Fibroblast of the aortic adventitia (primary cell): ENCODE measurements at regions not wholly inside any gene's neighbourhood (a gene's known extent, or its start where the extent isn't known, plus 50 kb on each side); places are given as distances from the start of the nearest gene placed in this dataset.

Source experiments
- DNase-seq: peaks from one replicate; pipeline ENCODE4 v3.0.0-alpha.2; 2010; ENCODE audit warnings: low read depth
- H3K4me3 ChIP-seq: 2 replicates; pipeline ENCODE4 v1.5.1; 2011; ENCODE audit warnings: low read depth, mild to moderate bottlenecking, control low read depth, low read length, moderate library complexity
- TF ChIP-seq, protein P1 (sequence below): IDR thresholded peaks from 2 replicates; pipeline ENCODE4 v1.5.1; 2011; ENCODE audit warnings: mild to moderate bottlenecking, low read length, control low read depth, inconsistent platforms; ENCODE audit not compliant: insufficient read depth

DNA sequence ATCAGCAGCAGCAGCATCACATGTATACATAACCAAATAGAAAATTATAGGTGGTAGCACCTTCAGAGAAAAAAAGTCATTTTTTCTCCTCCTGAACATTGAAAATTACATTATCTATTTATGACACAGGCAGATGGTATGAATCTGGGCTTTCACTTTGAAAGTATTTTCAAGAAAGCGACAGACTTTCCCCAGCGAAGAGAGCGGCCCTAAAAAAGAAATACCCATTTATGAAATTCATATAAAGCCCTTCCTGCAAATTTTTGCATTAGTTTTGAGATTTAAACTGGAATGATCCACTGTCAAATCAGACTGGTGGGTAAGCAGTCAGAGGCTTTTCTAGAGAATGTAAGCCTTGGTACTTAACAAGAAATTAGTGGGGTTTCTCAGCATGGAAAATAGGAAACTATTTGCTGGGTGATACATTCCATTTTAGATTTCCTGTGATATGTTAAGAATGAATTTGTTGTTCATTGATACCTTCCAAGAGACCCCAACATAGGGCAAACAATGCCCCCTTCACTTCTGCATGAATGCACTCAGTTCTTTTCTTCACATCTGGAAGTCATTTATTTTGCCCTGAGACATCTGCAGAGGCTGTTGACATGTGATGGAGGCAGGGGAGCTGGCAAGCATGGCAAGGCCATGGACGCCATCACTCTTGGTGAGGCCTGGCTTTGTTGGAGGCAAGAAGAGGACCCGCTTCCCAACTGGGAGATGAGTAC, 147.0 kb downstream of the LINC00237 start:
- TF ChIP-seq, protein P1, sequence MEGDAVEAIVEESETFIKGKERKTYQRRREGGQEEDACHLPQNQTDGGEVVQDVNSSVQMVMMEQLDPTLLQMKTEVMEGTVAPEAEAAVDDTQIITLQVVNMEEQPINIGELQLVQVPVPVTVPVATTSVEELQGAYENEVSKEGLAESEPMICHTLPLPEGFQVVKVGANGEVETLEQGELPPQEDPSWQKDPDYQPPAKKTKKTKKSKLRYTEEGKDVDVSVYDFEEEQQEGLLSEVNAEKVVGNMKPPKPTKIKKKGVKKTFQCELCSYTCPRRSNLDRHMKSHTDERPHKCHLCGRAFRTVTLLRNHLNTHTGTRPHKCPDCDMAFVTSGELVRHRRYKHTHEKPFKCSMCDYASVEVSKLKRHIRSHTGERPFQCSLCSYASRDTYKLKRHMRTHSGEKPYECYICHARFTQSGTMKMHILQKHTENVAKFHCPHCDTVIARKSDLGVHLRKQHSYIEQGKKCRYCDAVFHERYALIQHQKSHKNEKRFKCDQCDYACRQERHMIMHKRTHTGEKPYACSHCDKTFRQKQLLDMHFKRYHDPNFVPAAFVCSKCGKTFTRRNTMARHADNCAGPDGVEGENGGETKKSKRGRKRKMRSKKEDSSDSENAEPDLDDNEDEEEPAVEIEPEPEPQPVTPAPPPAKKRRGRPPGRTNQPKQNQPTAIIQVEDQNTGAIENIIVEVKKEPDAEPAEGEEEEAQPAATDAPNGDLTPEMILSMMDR, result no peak
- no peak for DNase-seq
- no peak overlapping the region for H3K4me3 ChIP-seq

DNA sequence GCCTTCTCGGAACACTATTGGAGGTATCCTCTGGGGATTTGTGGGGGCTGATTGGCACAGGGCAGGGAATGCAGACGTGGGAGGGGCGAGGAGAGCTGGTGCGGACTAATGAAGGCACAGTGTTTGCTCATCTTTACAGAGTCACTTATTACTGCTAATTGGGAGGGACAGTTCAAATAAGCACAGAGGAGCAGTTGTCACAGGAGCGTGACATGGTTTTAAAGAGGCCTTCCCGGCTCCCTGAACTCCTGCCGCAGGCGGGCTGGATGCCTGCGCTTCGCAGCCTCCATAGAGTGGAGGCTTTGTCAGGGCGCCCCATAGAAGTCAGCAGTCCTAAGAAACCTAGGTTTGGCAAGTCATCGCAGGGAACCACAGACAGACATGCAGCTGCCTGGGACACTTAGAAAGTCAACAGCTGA, 149.6 kb downstream of the LINC00237 start:
- TF ChIP-seq, protein P1, result no peak
- no peak for DNase-seq
- H3K4me3 ChIP-seq, result no peak overlapping the region

DNA sequence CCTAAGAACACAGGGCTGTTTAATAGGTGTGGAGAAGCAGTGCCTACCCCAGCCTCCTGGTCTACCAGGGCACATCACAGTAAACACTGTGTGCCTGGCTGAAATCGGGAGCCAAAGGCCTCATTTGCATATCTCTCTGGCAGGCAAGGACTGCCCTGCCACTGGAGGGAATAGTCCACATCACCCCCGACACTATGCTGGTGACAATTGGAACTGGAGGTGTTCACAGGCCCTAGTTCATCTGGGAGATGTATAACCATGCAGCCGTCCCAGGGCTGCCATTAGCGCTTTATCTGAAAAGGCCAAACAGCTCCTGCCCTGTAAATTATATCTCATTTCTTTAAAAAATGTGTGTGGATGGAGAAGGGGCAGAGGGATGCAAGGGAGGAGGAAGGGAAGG, 150.3 kb downstream of the LINC00237 start:
- DNase-seq, result no peak
- TF ChIP-seq, protein P1, result no peak
- no peak overlapping the region for H3K4me3 ChIP-seq

DNA sequence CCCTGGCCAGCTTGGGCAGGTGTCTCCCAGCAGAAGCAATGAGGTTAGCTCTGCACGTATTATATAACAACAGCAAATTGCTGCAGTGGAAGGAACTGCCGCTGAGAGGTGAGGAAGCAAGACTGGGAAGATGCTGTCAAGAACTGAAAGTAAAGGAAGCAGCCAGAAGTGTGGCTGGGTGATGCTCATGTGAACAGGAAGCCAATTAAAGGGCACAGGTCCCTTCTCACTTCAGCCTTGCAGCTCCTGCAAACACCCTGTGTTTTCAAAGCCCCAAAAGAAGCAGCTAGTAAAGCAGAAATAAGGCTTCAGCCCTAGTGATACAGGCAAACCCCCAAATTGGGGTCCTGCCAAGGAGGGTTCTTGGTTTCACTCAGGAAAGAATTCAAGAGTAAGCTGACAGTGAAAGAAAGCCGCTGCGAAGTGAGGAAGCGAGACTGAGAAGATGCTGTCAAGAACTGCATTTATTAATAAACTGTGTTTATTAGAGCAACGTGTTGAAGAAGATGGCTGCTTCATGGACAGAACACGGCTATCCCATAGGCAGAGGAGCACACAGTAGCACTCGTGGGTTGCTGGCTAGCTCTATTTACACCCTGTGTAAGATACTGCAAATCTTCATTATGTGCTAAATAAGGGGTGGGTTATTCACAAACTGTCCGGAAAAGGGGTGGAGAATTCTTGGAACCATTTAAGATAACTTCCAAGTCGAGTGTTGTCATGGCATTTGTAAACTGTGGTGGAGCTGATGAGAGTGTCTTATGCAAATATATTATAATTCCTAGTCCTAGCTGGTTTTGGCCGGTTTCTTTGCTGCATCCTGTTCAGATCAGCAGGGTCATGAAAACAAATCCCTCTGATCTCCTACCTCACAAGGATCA, 152.2 kb downstream of the LINC00237 start:
- H3K4me3 ChIP-seq, result no peak overlapping the region
- TF ChIP-seq, protein P1, result no peak

DNA sequence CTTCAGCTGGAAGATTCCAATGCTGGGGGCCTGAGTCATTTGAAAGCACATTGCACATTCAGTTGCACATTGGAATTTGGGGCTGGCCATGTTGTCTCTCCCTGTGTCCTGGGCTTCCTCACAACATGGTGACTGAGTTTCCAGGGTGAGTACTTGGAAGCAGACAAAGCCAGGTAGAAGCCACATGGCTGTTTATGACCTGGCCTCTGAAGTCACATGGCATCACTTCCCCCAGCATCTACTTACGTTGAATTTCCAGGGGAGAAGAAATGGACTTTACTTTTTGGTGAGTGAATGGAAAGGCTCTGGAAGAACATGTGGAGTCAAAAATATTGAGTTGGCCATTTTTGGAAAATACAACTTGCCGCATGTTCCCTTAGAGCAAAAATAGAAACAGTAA, 155.5 kb downstream of the LINC00237 start:
- TF ChIP-seq, protein P1, result no peak
- no peak for DNase-seq
- no peak overlapping the region for H3K4me3 ChIP-seq

More for the DNA sequence above, 152.2 kb downstream of the LINC00237 start:
- no peak for DNase-seq

DNA sequence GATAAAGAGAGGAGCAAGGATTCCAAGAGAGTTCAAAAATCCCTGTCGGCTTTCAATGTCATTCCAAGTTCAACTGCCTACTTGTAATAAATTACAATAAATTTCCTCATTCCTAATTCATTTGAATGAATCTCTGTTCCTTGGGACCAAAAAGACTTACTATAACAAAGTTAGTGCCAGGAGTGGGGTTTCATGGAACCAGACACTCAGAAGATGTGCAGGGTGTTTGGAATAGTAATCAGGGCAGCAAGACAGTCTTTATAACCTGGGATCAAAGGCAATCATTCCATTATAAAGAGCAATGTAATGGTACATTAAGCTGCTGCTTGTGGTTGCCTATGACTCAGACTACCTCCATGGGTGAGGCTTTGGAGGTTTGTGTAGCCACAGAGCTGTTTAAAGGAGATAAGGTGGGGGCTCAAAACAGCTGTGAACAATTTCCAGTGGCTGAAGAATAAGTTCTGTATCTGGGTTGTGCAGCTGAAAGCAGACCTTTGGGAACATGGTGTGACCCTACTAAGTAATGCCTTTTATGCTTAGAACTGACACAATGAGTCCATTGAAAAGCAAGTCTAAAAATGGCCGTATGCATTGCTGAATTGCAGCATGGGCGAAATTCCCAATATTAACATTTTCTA, 159.9 kb downstream of the LINC00237 start:
- TF ChIP-seq, protein P1, result no peak
- H3K4me3 ChIP-seq, result no peak overlapping the region
- DNase-seq, result no peak
